Endothelial cell of umbilical vein (primary cell): ENCODE measurements at regions not wholly inside any gene's neighbourhood (a gene's known extent, or its start where the extent isn't known, plus 50 kb on each side); places are given as distances from the start of the nearest gene placed in this dataset.

Source experiments
- FOS ChIP-seq: IDR thresholded peaks from 2 replicates; pipeline ENCODE4 v1.6.1; 2011; ENCODE audit warnings: mild to moderate bottlenecking, low read length, moderate library complexity, borderline replicate concordance; ENCODE audit not compliant: insufficient read depth
- POLR2A ChIP-seq: IDR thresholded peaks from 2 replicates; pipeline ENCODE4 v1.6.1; 2012; ENCODE audit warnings: low read depth, mild to moderate bottlenecking, control low read depth, low read length
- POLR2AphosphoS5 ChIP-seq: IDR thresholded peaks from 2 replicates; pipeline ENCODE4 v1.6.1; 2012; ENCODE audit warnings: low read depth, mild to moderate bottlenecking, control low read depth, low read length, moderate library complexity; ENCODE audit not compliant: insufficient read depth

DNA sequence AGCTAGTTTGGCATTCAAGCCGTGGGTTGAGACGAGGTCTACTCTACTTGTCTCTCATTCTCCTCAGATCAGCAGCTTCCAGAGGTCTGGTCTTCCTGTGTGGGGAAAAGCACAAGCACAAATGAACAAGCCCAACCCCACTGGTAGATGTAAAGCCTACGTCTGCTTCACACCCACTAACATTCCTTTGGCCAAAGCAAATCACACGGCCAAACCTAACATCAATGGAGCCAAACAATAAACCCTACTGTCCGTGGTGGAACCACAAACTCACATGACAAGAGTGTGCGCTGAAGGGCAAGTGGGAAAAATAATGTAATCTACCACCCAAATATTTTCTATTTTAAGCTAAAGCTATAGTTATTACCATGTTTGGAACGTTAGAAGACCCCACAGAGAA lies 179.3 kb upstream of the MGAT5 start:
- no peak for TF ChIP-seq FOS
- TF ChIP-seq POLR2A: no peak
- no peak for TF ChIP-seq POLR2AphosphoS5
